ENCODE measurements at regions not wholly inside any gene's neighbourhood (a gene's known extent, or its start where the extent isn't known, plus 50 kb on each side); places are given as distances from the start of the nearest gene placed in this dataset.

GRCh38 chr13:106911627-106912026 is 343.7 kb upstream of the ARGLU1 start:
- Histone ChIP-seq H3K9me2 (replicated peaks; ENCODE audit: low read depth, low read length) (no peaks in the 10 kb centered on the region), H3F3A (ENCODE audit: low read depth) (no peaks in the 10 kb centered on the region), H3K4me3 (ENCODE audit: low read length, poor library complexity, severe bottlenecking) (no peak overlapping the region), H4K20me1 (ENCODE audit: insufficient read depth, low read length, poor library complexity, severe bottlenecking) (no peaks in the 10 kb centered on the region), H3K4me2 (ENCODE audit: low read depth, low read length, poor library complexity, severe bottlenecking) (no peak overlapping the region), H3K36me3 (ENCODE audit: insufficient read depth, low read length) (no peaks in the 10 kb centered on the region), H2AFZ (ENCODE audit: low read length) (no peak overlapping the region), H3K9ac (ENCODE audit: low read depth, low read length, poor library complexity, severe bottlenecking) (no peak overlapping the region), H3K79me2 (ENCODE audit: insufficient read depth, low read length) (no peaks in the 10 kb centered on the region), H3K4me1 (ENCODE audit: insufficient read depth, low read length, poor library complexity, severe bottlenecking) (no peaks in the 10 kb centered on the region), H3K9me3 (ENCODE audit: insufficient read depth, low read depth, low read length) (no peaks in the 10 kb centered on the region), H3K27me3 (ENCODE audit: insufficient read depth, low read length, poor library complexity, severe bottlenecking) (no peaks in the 10 kb centered on the region)
- no peak for TF ChIP-seq CTCF (conservative IDR thresholded peaks at IDR 0.05; ENCODE audit: low read length)
- TF ChIP-seq EZH2phosphoT487 (IDR thresholded peaks at IDR 0.05; ENCODE audit: borderline replicate concordance): no peak

- Histone ChIP-seq H3K4me3 (ENCODE audit: low read length, poor library complexity, severe bottlenecking) (no peak overlapping the region), H3K4me1 (ENCODE audit: insufficient read depth, low read length, poor library complexity, severe bottlenecking) (no peaks in the 10 kb centered on the region), H3K9me2 (replicated peaks; ENCODE audit: low read depth, low read length) (no peaks in the 10 kb centered on the region), H3K9ac (ENCODE audit: low read depth, low read length, poor library complexity, severe bottlenecking) (no peak overlapping the region), H3K9me3 (ENCODE audit: insufficient read depth, low read depth, low read length) (no peaks in the 10 kb centered on the region), H3K4me2 (ENCODE audit: low read depth, low read length, poor library complexity, severe bottlenecking) (no peak overlapping the region), H3K27me3 (ENCODE audit: insufficient read depth, low read length, poor library complexity, severe bottlenecking) (no peaks in the 10 kb centered on the region), H3F3A (ENCODE audit: low read depth) (no peaks in the 10 kb centered on the region), H4K20me1 (ENCODE audit: insufficient read depth, low read length, poor library complexity, severe bottlenecking) (no peaks in the 10 kb centered on the region), H3K79me2 (ENCODE audit: insufficient read depth, low read length) (no peaks in the 10 kb centered on the region), H3K36me3 (ENCODE audit: insufficient read depth, low read length) (no peaks in the 10 kb centered on the region), H2AFZ (ENCODE audit: low read length) (no peak overlapping the region)
- TF ChIP-seq CTCF (conservative IDR thresholded peaks at IDR 0.05; ENCODE audit: low read length) (no peak), EZH2phosphoT487 (IDR thresholded peaks at IDR 0.05; ENCODE audit: borderline replicate concordance) (no peak)
Measured at GRCh38 chr13:106911020-106911419, 343.1 kb upstream of the ARGLU1 start.

GRCh38 chr13:106906426-106906996 is 338.6 kb upstream of the ARGLU1 start:
- H3K36me3 ChIP-seq (ENCODE audit: insufficient read depth, low read length): no peaks in the 10 kb centered on the region
- H4K20me1 ChIP-seq (ENCODE audit: insufficient read depth, low read length, poor library complexity, severe bottlenecking): no peaks in the 10 kb centered on the region
- no peaks in the 10 kb centered on the region for H3F3A ChIP-seq (ENCODE audit: low read depth)
- TF ChIP-seq CTCF (conservative IDR thresholded peaks at IDR 0.05; ENCODE audit: low read length) (no peak), EZH2phosphoT487 (IDR thresholded peaks at IDR 0.05; ENCODE audit: borderline replicate concordance) (no peak)
- no peaks in the 10 kb centered on the region for H3K4me1 ChIP-seq (ENCODE audit: insufficient read depth, low read length, poor library complexity, severe bottlenecking)
- H3K9me2 ChIP-seq (replicated peaks; ENCODE audit: low read depth, low read length): no peaks in the 10 kb centered on the region
- no peaks in the 10 kb centered on the region for H3K79me2 ChIP-seq (ENCODE audit: insufficient read depth, low read length)
- H3K27me3 ChIP-seq (ENCODE audit: insufficient read depth, low read length, poor library complexity, severe bottlenecking): no peaks in the 10 kb centered on the region
- no peak overlapping the region for H2AFZ ChIP-seq (ENCODE audit: low read length)
- no peaks in the 10 kb centered on the region for H3K9me3 ChIP-seq (ENCODE audit: insufficient read depth, low read depth, low read length)
- H3K4me3 ChIP-seq (ENCODE audit: low read length, poor library complexity, severe bottlenecking): no peak overlapping the region
- no peak overlapping the region for H3K9ac ChIP-seq (ENCODE audit: low read depth, low read length, poor library complexity, severe bottlenecking)
- H3K4me2 ChIP-seq (ENCODE audit: low read depth, low read length, poor library complexity, severe bottlenecking): no peak overlapping the region
